GM13977 (cell line): ENCODE measurements at regions not wholly inside any gene's neighbourhood (a gene's known extent, or its start where the extent isn't known, plus 50 kb on each side); places are given as distances from the start of the nearest gene placed in this dataset.

Source experiments
- DNase-seq: peaks from one replicate; pipeline ENCODE4 v3.0.0; 2012; ENCODE audit warnings: low spot score
- in situ Hi-C: fragments of 300-500 bp; cut with MboI; formaldehyde crosslinking; loops from one replicate; pipeline ENCODE4 v1.12.0; 2022; ENCODE audit warnings: low sequenced_read_pairs, low pct_unique_long_range_greater_than_20kb, mixed read lengths, inconsistent platforms; ENCODE audit not compliant: unreplicated experiment
- TF ChIP-seq, protein P1 (sequence below): IDR thresholded peaks from 2 replicates; pipeline ENCODE4 v1.5.1; 2012; ENCODE audit warnings: mild to moderate bottlenecking, control low read depth; ENCODE audit not compliant: insufficient read depth; ENCODE audit errors: extremely low read depth, missing control alignments

DNA sequence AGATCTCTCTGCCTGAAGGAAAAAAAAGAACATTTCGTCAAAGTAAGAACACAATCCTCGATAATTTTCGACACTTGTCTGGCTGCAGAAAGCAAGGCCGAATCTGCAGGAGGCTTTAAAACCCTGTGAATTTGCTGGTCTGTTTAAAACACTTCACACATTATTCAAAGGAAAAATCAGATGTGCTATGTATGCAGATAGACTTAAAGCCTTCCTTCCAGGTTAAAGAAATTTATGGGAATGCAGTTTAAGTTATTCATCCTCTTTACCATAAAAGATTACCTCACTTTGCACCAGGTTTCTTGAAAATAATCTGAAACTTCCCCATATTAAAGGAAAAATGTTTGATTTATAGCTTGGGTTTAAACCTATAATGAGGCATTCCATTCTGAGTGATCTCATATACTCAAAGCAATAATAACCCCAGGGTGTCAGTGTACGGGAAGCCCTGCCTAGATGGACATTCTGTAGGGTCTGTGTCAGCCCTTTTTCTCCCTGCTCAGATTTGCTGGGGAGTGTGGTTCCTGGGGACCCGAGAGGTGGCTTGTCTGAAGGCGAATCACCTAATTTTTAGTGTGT, 323.5 kb upstream of the SLC24A2 start:
- TF ChIP-seq, protein P1, sequence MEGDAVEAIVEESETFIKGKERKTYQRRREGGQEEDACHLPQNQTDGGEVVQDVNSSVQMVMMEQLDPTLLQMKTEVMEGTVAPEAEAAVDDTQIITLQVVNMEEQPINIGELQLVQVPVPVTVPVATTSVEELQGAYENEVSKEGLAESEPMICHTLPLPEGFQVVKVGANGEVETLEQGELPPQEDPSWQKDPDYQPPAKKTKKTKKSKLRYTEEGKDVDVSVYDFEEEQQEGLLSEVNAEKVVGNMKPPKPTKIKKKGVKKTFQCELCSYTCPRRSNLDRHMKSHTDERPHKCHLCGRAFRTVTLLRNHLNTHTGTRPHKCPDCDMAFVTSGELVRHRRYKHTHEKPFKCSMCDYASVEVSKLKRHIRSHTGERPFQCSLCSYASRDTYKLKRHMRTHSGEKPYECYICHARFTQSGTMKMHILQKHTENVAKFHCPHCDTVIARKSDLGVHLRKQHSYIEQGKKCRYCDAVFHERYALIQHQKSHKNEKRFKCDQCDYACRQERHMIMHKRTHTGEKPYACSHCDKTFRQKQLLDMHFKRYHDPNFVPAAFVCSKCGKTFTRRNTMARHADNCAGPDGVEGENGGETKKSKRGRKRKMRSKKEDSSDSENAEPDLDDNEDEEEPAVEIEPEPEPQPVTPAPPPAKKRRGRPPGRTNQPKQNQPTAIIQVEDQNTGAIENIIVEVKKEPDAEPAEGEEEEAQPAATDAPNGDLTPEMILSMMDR = no peak
- DNase-seq = no peak
- in situ Hi-C loops = no loop called here

DNA sequence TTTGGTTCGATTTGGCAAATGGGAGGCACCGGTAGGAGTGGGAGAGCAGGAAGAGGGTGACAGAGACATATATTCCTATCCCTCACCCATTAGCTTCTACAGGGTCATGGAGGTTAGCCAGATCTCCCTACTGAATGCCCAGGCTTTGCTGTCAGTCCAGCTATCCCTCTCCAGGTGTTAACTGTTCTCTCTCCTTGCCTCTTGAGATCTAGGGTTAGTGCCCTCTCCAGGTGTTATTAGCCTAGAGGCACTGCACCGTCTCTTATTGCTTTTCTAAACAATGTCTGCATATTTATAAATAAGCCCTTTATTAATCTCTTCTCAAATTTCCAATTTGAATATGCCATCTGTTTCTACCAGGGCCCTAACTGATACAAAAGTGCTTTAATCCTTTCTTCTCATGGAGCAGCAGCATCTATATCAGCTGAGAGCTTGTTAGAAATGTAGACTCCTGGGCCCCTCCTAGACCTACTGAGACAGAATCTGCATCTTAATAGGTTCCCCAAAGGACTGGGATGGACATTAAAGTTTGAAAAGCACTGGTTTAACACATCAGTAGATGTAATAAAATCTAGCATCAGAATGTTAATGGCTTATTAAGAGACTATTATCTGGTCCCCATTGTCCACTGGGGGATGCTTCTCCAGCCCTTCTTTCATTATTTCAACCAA, 322.5 kb upstream of the SLC24A2 start:
- no peak for DNase-seq
- TF ChIP-seq, protein P1 = no peak

DNA sequence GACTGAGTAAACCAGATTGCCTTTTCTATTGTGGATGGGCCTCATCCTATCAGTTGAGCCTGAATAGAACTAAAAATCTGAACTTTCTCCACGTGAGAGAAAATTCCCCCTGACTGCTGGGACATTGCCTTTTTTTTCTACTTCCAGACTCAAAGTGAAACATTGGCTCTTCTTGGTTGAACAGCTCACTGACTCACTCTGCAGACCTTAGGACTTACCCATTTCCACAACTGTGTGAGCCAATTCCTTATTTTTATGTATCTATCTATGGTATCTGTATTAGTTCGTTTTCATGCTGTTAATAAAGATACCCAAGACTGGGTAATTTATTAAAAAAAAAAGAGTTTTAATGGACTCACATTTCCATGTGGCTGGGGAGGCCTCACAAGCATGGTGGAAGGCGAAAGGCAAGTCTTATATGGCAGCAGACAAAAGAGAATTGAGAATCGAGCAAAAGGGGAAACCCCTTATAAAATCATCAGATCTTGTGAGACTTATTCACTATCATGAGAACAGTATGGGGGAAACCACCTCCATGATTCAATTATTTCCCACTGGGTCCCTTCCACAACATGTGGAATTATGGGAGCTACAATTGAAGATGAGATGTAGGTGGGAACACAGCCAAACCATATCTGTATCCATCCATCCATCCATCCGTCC, 306.7 kb upstream of the SLC24A2 start:
- DNase-seq = no peak
- TF ChIP-seq, protein P1 = no peak
- in situ Hi-C loops = no loop called here

More for the DNA sequence above, 322.5 kb upstream of the SLC24A2 start:
- in situ Hi-C loops = no loop called here

DNA sequence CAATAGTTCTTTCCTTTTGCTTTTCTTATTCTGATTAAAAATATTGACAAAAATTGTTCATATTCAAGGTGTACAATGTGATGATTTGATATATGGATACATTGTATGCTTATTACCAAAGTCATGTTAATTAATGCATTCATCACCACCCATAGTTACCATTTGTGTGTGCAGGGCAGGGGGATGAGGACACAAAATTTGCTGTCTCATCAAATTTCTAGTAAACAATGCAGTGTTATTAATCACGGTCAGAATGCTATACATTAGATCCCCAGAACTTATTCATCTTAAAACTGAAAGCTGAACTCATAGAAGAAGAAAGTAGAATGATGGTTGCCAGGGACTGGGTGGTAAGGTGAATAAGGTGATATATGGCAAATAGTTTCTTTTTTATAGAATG, 303.7 kb upstream of the SLC24A2 start:
- TF ChIP-seq, protein P1 = no peak
- no peak for DNase-seq
- in situ Hi-C loops = no loop called here

DNA sequence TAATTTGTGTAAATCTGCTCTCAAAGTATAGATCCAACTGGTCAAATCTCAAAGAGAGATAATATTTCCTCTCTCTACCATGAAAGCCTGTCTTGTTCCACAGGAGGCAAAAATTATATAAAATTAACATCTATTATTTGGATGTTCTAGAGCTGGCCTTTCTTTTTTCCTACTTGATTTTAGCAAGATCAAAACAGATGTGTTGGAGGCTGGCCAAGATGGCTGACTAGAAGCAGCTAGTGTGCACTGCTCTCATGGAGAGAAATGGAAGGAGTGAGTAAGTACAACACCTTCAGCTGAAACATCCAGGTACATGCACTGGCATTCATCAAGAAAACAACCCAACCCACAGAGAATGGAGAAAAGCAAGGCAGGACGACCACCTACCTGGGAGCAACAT, 298.6 kb upstream of the SLC24A2 start:
- in situ Hi-C loops = no loop called here
- DNase-seq = no peak
- TF ChIP-seq, protein P1 = no peak

DNA sequence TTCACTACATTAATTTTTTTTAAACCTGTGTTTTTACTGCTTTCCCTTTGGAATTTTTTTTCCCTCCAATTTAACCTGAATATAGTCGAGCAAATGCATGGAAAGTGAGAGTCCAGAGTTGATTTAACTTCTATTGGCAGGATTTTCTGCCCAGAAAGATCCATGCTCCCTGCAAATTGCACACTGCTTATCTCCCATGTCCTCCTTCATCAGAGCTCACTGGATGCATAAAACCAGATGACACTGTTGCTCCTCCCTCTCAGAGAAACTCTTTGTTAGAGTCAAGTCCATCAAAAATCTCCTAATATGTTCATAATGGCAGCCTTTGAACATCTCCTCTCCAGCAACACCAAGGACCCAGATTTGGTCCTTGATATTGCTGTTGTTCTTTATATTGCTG, 297.0 kb upstream of the SLC24A2 start:
- TF ChIP-seq, protein P1 = no peak
- in situ Hi-C loops = no loop called here
- DNase-seq = no peak
